WTC11 (cell line): ENCODE measurements at regions not wholly inside any gene's neighbourhood (a gene's known extent, or its start where the extent isn't known, plus 50 kb on each side); places are given as distances from the start of the nearest gene placed in this dataset.

ENCODE experiments used
- ATAC-seq: fragments of 200-7000 bp; cut with Tn5 transposase; 2 replicates; pipeline ENCODE4 v1.10.0; 2021; ENCODE audit warnings: mild to moderate bottlenecking, moderate library complexity
- CTCF ChIA-PET: fragments of 300-600 bp; sonication (Branson Sonifier 250); formaldehyde crosslinking; loops from one replicate; lab custom pipeline; 2021; ENCODE audit warnings: antibody characterized with exemption; lab: Charles Lee
- POLR2A ChIA-PET: fragments of 350-600 bp; sonication (Branson Sonifier 250); formaldehyde crosslinking; loops from one replicate; lab custom pipeline; 2021; ENCODE audit warnings: antibody characterized with exemption; lab: Charles Lee
- DNase-seq: peaks from one replicate; pipeline ENCODE4 v3.0.0; 2021; ENCODE audit warnings: low spot score
- H3K27ac Mint-ChIP-seq: 2 replicates; pipeline ENCODE4 v1.8.0; 2021; ENCODE audit warnings: mixed read lengths
- H3K27me3 Mint-ChIP-seq: 2 replicates; pipeline ENCODE4 v1.8.0; 2021; ENCODE audit warnings: low read depth, mild to moderate bottlenecking, moderate library complexity, mixed read lengths
- H3K36me3 Mint-ChIP-seq: 2 replicates; pipeline ENCODE4 v1.8.0; 2021; ENCODE audit warnings: mixed read lengths
- H3K4me1 Mint-ChIP-seq: 2 replicates; pipeline ENCODE4 v1.8.0; 2022; ENCODE audit warnings: mixed read lengths
- H3K4me3 Mint-ChIP-seq: 2 replicates; pipeline ENCODE4 v1.8.0; 2021; ENCODE audit warnings: mild to moderate bottlenecking, moderate library complexity, mixed read lengths
- H3K9me3 Mint-ChIP-seq: 2 replicates; pipeline ENCODE4 v1.8.0; 2021; ENCODE audit warnings: mixed read lengths
- AR ChIP-seq: fragments of 250-450 bp; sonication (Bioruptor Pico); IDR thresholded peaks from 2 replicates; pipeline ENCODE4 v1.9.0; 2021; ENCODE audit warnings: mild to moderate bottlenecking
- ATF3 ChIP-seq: sonication (generic); formaldehyde crosslinking; conservative IDR thresholded peaks from 2 replicates; pipeline ENCODE4 v1.8.1; 2022; ENCODE audit warnings: mild to moderate bottlenecking, missing genetic modification reagents
- ESRRA ChIP-seq: sonication (generic); formaldehyde crosslinking; IDR thresholded peaks from 2 replicates; pipeline ENCODE4 v1.8.1; 2022; ENCODE audit warnings: mild to moderate bottlenecking, missing genetic modification reagents, borderline replicate concordance
- ETV6 ChIP-seq: sonication (generic); formaldehyde crosslinking; IDR thresholded peaks from 2 replicates; pipeline ENCODE4 v1.8.1; 2022; ENCODE audit warnings: mild to moderate bottlenecking, missing genetic modification reagents
- FOXK1 ChIP-seq: sonication (generic); formaldehyde crosslinking; IDR thresholded peaks from 2 replicates; pipeline ENCODE4 v1.8.0; 2022; ENCODE audit warnings: mild to moderate bottlenecking, moderate library complexity, missing genetic modification reagents
- JUN ChIP-seq: sonication (generic); formaldehyde crosslinking; IDR thresholded peaks from 2 replicates; pipeline ENCODE4 v1.8.0; 2023; ENCODE audit warnings: mild to moderate bottlenecking, missing genetic modification reagents
- MLX ChIP-seq: sonication (generic); formaldehyde crosslinking; IDR thresholded peaks from 2 replicates; pipeline ENCODE4 v1.8.1; 2023; ENCODE audit warnings: mild to moderate bottlenecking, missing genetic modification reagents, moderate library complexity
- NR1H2 ChIP-seq: sonication (generic); formaldehyde crosslinking; IDR thresholded peaks from 2 replicates; pipeline ENCODE4 v1.9.0; 2021; ENCODE audit warnings: mild to moderate bottlenecking, moderate library complexity, missing genetic modification reagents
- RORB ChIP-seq: fragments of 250-450 bp; sonication (Bioruptor Pico); IDR thresholded peaks from 2 replicates; pipeline ENCODE4 v1.9.0; 2021; ENCODE audit warnings: mild to moderate bottlenecking
- TCF7 ChIP-seq: sonication (generic); formaldehyde crosslinking; IDR thresholded peaks from 2 replicates; pipeline ENCODE4 v1.8.0; 2022; ENCODE audit warnings: mild to moderate bottlenecking, low read depth, missing genetic modification reagents, moderate library complexity
- TP53 ChIP-seq: sonication (generic); formaldehyde crosslinking; IDR thresholded peaks from 2 replicates; pipeline ENCODE4 v1.8.1; 2023; ENCODE audit warnings: mild to moderate bottlenecking, missing genetic modification reagents
- ZNF138 ChIP-seq: sonication (generic); formaldehyde crosslinking; conservative IDR thresholded peaks from 2 replicates; pipeline ENCODE4 v1.8.1; 2022; ENCODE audit warnings: mild to moderate bottlenecking, moderate library complexity, missing genetic modification reagents
- ZNF232 ChIP-seq: sonication (generic); formaldehyde crosslinking; IDR thresholded peaks from 2 replicates; pipeline ENCODE4 v1.8.0; 2022; ENCODE audit warnings: mild to moderate bottlenecking, missing genetic modification reagents
- ZNF425 ChIP-seq: fragments of 250-450 bp; sonication (Bioruptor Pico); conservative IDR thresholded peaks from 2 replicates; pipeline ENCODE4 v1.9.0; 2021; ENCODE audit warnings: mild to moderate bottlenecking
- TF ChIP-seq, protein P1 (sequence below): fragments of 250-450 bp; sonication (Bioruptor Pico); IDR thresholded peaks from 2 replicates; pipeline ENCODE4 v1.8.0; 2021; ENCODE audit warnings: mild to moderate bottlenecking
- TF ChIP-seq, protein P2 (sequence below): sonication (generic); formaldehyde crosslinking; IDR thresholded peaks from 2 replicates; pipeline ENCODE4 v1.8.1; 2022; ENCODE audit warnings: mild to moderate bottlenecking, missing genetic modification reagents, moderate library complexity, borderline replicate concordance
- TF ChIP-seq, protein P3 (sequence below): sonication (generic); formaldehyde crosslinking; IDR thresholded peaks from 2 replicates; pipeline ENCODE4 v1.8.0; 2022; ENCODE audit warnings: mild to moderate bottlenecking, missing genetic modification reagents
- TF ChIP-seq, protein P4 (sequence below): sonication (generic); formaldehyde crosslinking; IDR thresholded peaks from 2 replicates; pipeline ENCODE4 v1.8.0; 2022; ENCODE audit warnings: mild to moderate bottlenecking, missing genetic modification reagents

DNA sequence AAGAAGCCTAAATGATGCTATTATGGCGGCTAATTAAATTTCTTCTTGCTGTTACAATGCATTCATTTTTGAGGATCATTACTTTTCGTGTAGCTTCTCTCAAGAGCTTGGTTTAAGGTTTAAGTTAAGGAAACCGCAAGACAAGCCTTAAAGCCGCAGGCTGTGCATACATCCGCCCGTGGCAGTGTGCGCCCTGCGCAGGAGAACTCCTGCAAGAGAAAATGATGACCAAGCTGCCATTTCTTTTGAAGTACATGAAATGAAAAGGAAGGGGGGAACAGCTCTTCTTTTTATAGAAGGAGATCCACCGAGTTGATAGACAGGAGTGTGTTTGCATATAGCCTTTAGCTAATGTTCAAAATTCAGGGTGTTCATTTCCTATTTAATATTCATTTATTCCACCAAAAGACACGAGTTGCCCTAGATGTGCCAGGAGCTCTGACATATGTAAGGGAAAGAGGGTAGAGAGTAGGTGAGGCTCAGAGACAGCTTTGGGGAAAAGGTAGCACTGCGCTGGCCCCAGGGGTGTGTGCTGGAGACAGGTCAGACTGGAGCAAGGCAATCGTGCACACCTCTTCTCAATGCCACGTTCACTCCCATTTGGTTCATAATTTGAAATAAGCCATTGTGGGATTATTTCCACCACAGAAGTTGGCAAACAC is 112.1 kb upstream of the LDB2 start:
- no peak for ATAC-seq
- TF ChIP-seq, protein P1, sequence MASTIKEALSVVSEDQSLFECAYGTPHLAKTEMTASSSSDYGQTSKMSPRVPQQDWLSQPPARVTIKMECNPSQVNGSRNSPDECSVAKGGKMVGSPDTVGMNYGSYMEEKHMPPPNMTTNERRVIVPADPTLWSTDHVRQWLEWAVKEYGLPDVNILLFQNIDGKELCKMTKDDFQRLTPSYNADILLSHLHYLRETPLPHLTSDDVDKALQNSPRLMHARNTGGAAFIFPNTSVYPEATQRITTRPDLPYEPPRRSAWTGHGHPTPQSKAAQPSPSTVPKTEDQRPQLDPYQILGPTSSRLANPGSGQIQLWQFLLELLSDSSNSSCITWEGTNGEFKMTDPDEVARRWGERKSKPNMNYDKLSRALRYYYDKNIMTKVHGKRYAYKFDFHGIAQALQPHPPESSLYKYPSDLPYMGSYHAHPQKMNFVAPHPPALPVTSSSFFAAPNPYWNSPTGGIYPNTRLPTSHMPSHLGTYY: no peak
- TF ChIP-seq TCF7: no peak
- no peak for TF ChIP-seq NR1H2 (CRISPR knock-in tag)
- TF ChIP-seq TP53: no peak
- no peak for TF ChIP-seq ESRRA (CRISPR knock-in tag)
- TF ChIP-seq, protein P2, sequence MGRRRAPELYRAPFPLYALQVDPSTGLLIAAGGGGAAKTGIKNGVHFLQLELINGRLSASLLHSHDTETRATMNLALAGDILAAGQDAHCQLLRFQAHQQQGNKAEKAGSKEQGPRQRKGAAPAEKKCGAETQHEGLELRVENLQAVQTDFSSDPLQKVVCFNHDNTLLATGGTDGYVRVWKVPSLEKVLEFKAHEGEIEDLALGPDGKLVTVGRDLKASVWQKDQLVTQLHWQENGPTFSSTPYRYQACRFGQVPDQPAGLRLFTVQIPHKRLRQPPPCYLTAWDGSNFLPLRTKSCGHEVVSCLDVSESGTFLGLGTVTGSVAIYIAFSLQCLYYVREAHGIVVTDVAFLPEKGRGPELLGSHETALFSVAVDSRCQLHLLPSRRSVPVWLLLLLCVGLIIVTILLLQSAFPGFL: no peak
- TF ChIP-seq, protein P3, sequence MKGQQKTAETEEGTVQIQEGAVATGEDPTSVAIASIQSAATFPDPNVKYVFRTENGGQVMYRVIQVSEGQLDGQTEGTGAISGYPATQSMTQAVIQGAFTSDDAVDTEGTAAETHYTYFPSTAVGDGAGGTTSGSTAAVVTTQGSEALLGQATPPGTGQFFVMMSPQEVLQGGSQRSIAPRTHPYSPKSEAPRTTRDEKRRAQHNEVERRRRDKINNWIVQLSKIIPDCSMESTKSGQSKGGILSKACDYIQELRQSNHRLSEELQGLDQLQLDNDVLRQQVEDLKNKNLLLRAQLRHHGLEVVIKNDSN (CRISPR knock-in tag): no peak
- no peak for TF ChIP-seq FOXK1 (CRISPR knock-in tag)
- TF ChIP-seq, protein P4, sequence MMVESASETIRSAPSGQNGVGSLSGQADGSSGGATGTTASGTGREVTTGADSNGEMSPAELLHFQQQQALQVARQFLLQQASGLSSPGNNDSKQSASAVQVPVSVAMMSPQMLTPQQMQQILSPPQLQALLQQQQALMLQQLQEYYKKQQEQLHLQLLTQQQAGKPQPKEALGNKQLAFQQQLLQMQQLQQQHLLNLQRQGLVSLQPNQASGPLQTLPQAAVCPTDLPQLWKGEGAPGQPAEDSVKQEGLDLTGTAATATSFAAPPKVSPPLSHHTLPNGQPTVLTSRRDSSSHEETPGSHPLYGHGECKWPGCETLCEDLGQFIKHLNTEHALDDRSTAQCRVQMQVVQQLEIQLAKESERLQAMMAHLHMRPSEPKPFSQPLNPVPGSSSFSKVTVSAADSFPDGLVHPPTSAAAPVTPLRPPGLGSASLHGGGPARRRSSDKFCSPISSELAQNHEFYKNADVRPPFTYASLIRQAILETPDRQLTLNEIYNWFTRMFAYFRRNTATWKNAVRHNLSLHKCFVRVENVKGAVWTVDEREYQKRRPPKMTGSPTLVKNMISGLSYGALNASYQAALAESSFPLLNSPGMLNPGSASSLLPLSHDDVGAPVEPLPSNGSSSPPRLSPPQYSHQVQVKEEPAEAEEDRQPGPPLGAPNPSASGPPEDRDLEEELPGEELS (CRISPR knock-in tag): no peak
- no peak for TF ChIP-seq ZNF425
- TF ChIP-seq ETV6 (CRISPR knock-in tag): no peak
- TF ChIP-seq ZNF138 (CRISPR knock-in tag): no peak
- no peak for TF ChIP-seq RORB (CRISPR knock-in tag)
- no peak for TF ChIP-seq AR (CRISPR knock-in tag)
- no peak for TF ChIP-seq MLX (CRISPR knock-in tag)
- TF ChIP-seq ATF3 (CRISPR knock-in tag): no peak
- no peak for TF ChIP-seq ZNF232 (CRISPR knock-in tag)
- TF ChIP-seq JUN (CRISPR knock-in tag): no peak
- H3K4me3 Mint-ChIP-seq: no peak overlapping the region
- H3K36me3 Mint-ChIP-seq: peaks cover 19% of the 10 kb centered on the region
- POLR2A ChIA-PET: interaction anchor here (1.1 kb wide), 1 partner anchor 12 kb away, joined by 3 read pairs; no protein-coding TSS in a partner anchor
- H3K4me1 Mint-ChIP-seq: peaks cover 25% of the 10 kb centered on the region
- DNase-seq: no peak
- no peaks in the 10 kb centered on the region for H3K27me3 Mint-ChIP-seq
- CTCF ChIA-PET: no interaction called here
- peaks cover 15% of the 10 kb centered on the region for H3K9me3 Mint-ChIP-seq
- no peak overlapping the region for H3K27ac Mint-ChIP-seq
